ENCODE measurements at regions not wholly inside any gene's neighbourhood (a gene's known extent, or its start where the extent isn't known, plus 50 kb on each side); places are given as distances from the start of the nearest gene placed in this dataset.

GRCh38 chr2:6401301-6401700 is 464.4 kb downstream of the CMPK2 start:
- Mint-ChIP-seq H3K36me3 (ENCODE audit: low read depth) (no peaks in the 10 kb centered on the region), H3K4me3 (no peak overlapping the region), H3K4me1 (no peaks in the 10 kb centered on the region), H3K27me3 (no peaks in the 10 kb centered on the region), H3K9me3 (no peaks in the 10 kb centered on the region), H3K27ac (no peak overlapping the region)
- no peak for DNase-seq
- ChIA-PET POLR2A (no interaction called here), CTCF (interaction anchor here (0.9 kb wide), 1 partner anchor 25 kb away, joined by 3 read pairs; no protein-coding TSS in a partner anchor)

GRCh38 chr2:6408057-6408456 is 457.6 kb downstream of the CMPK2 start:
- Mint-ChIP-seq H3K27ac (no peak overlapping the region), H3K27me3 (no peaks in the 10 kb centered on the region), H3K36me3 (ENCODE audit: low read depth) (no peaks in the 10 kb centered on the region), H3K9me3 (no peaks in the 10 kb centered on the region), H3K4me1 (no peaks in the 10 kb centered on the region), H3K4me3 (no peak overlapping the region)
- no peak for DNase-seq
- ChIA-PET CTCF (no interaction called here), POLR2A (no interaction called here)

- Mint-ChIP-seq H3K27ac (no peak overlapping the region), H3K4me1 (no peaks in the 10 kb centered on the region), H3K36me3 (ENCODE audit: low read depth) (no peaks in the 10 kb centered on the region), H3K9me3 (no peaks in the 10 kb centered on the region), H3K27me3 (no peaks in the 10 kb centered on the region), H3K4me3 (no peak overlapping the region)
- DNase-seq = no peak
- ChIA-PET CTCF (no interaction called here), POLR2A (no interaction called here)
Observed at GRCh38 chr2:6410313-6410712, 455.4 kb downstream of the CMPK2 start.

- Mint-ChIP-seq H3K27ac (no peak overlapping the region), H3K27me3 (no peaks in the 10 kb centered on the region)
- CTCF ChIA-PET = no interaction called here
Observed at GRCh38 chr2:6412533-6413091, 453.1 kb downstream of the CMPK2 start.

GRCh38 chr2:6417050-6417449 is 448.7 kb downstream of the CMPK2 start:
- no peaks in the 10 kb centered on the region for H3K4me1 Mint-ChIP-seq
- POLR2A ChIA-PET = no interaction called here
- DNase-seq = no peak
- H3K27me3 Mint-ChIP-seq = no peaks in the 10 kb centered on the region
- H3K27ac Mint-ChIP-seq = no peak overlapping the region
- H3K36me3 Mint-ChIP-seq (ENCODE audit: low read depth) = no peaks in the 10 kb centered on the region
- CTCF ChIA-PET = no interaction called here
- no peak overlapping the region for H3K4me3 Mint-ChIP-seq
- H3K9me3 Mint-ChIP-seq = no peaks in the 10 kb centered on the region

More at GRCh38 chr2:6412533-6413091, 453.1 kb downstream of the CMPK2 start:
- H3K9me3 Mint-ChIP-seq = no peaks in the 10 kb centered on the region
- no peak for DNase-seq
- no peaks in the 10 kb centered on the region for H3K4me1 Mint-ChIP-seq
- POLR2A ChIA-PET = no interaction called here
- H3K4me3 Mint-ChIP-seq = no peak overlapping the region
- no peaks in the 10 kb centered on the region for H3K36me3 Mint-ChIP-seq (ENCODE audit: low read depth)

GRCh38 chr2:6418291-6418690 is 447.4 kb downstream of the CMPK2 start:
- no peak for DNase-seq
- no peak overlapping the region for H3K4me3 Mint-ChIP-seq
- no peak overlapping the region for H3K27ac Mint-ChIP-seq
- no peaks in the 10 kb centered on the region for H3K9me3 Mint-ChIP-seq
- CTCF ChIA-PET = interaction anchor here (0.6 kb wide), 1 partner anchor 22 kb away, joined by 3 read pairs; no protein-coding TSS in a partner anchor
- no peaks in the 10 kb centered on the region for H3K4me1 Mint-ChIP-seq
- no peaks in the 10 kb centered on the region for H3K27me3 Mint-ChIP-seq
- POLR2A ChIA-PET = no interaction called here
- H3K36me3 Mint-ChIP-seq (ENCODE audit: low read depth) = no peaks in the 10 kb centered on the region

GRCh38 chr2:6421138-6421730 is 444.5 kb downstream of the CMPK2 start:
- POLR2A ChIA-PET = no interaction called here
- no peak overlapping the region for H3K27ac Mint-ChIP-seq
- CTCF ChIA-PET = no interaction called here
- H3K9me3 Mint-ChIP-seq = no peaks in the 10 kb centered on the region
- no peaks in the 10 kb centered on the region for H3K36me3 Mint-ChIP-seq (ENCODE audit: low read depth)
- no peak overlapping the region for H3K4me3 Mint-ChIP-seq
- no peaks in the 10 kb centered on the region for H3K27me3 Mint-ChIP-seq
- H3K4me1 Mint-ChIP-seq = no peaks in the 10 kb centered on the region
- DNase-seq = no peak

GRCh38 chr2:6421888-6422287 is 443.8 kb downstream of the CMPK2 start:
- Mint-ChIP-seq H3K27ac (no peak overlapping the region), H3K9me3 (no peaks in the 10 kb centered on the region), H3K4me3 (no peak overlapping the region), H3K4me1 (no peaks in the 10 kb centered on the region), H3K27me3 (no peaks in the 10 kb centered on the region), H3K36me3 (ENCODE audit: low read depth) (no peaks in the 10 kb centered on the region)
- ChIA-PET POLR2A (no interaction called here), CTCF (no interaction called here)
- no peak for DNase-seq

GRCh38 chr2:6423157-6423556 is 442.6 kb downstream of the CMPK2 start:
- ChIA-PET POLR2A (no interaction called here), CTCF (no interaction called here)
- H3K9me3 Mint-ChIP-seq = no peaks in the 10 kb centered on the region
- no peak overlapping the region for H3K4me3 Mint-ChIP-seq
- no peaks in the 10 kb centered on the region for H3K27me3 Mint-ChIP-seq
- DNase-seq = no peak
- H3K4me1 Mint-ChIP-seq = no peaks in the 10 kb centered on the region
- H3K36me3 Mint-ChIP-seq (ENCODE audit: low read depth) = no peaks in the 10 kb centered on the region
- H3K27ac Mint-ChIP-seq = no peak overlapping the region

GRCh38 chr2:6423944-6424343 is 441.8 kb downstream of the CMPK2 start:
- DNase-seq = no peak
- ChIA-PET CTCF (no interaction called here), POLR2A (no interaction called here)
- Mint-ChIP-seq H3K27ac (no peak overlapping the region), H3K27me3 (no peaks in the 10 kb centered on the region), H3K4me1 (no peaks in the 10 kb centered on the region), H3K9me3 (no peaks in the 10 kb centered on the region), H3K36me3 (ENCODE audit: low read depth) (no peaks in the 10 kb centered on the region), H3K4me3 (no peak overlapping the region)

- CTCF ChIA-PET = no interaction called here
- no peaks in the 10 kb centered on the region for H3K4me1 Mint-ChIP-seq
- H3K4me3 Mint-ChIP-seq = no peak overlapping the region
Observed at GRCh38 chr2:6425032-6425431, 440.7 kb downstream of the CMPK2 start.

GRCh38 chr2:6429210-6429986 is 436.3 kb downstream of the CMPK2 start:
- ChIA-PET CTCF (no interaction called here), POLR2A (no interaction called here)
- no peaks in the 10 kb centered on the region for H3K4me1 Mint-ChIP-seq

More at GRCh38 chr2:6425032-6425431, 440.7 kb downstream of the CMPK2 start:
- H3K36me3 Mint-ChIP-seq (ENCODE audit: low read depth) = no peaks in the 10 kb centered on the region
- no peak overlapping the region for H3K27ac Mint-ChIP-seq
- POLR2A ChIA-PET = no interaction called here
- H3K9me3 Mint-ChIP-seq = no peaks in the 10 kb centered on the region
- no peak for DNase-seq
- no peaks in the 10 kb centered on the region for H3K27me3 Mint-ChIP-seq

GRCh38 chr2:6434438-6434837 is 431.3 kb downstream of the CMPK2 start:
- no peak for DNase-seq
- no peaks in the 10 kb centered on the region for H3K27me3 Mint-ChIP-seq
- no peaks in the 10 kb centered on the region for H3K36me3 Mint-ChIP-seq (ENCODE audit: low read depth)
- CTCF ChIA-PET = no interaction called here
- no peaks in the 10 kb centered on the region for H3K4me1 Mint-ChIP-seq
- no peaks in the 10 kb centered on the region for H3K9me3 Mint-ChIP-seq
- no peak overlapping the region for H3K4me3 Mint-ChIP-seq
- no peak overlapping the region for H3K27ac Mint-ChIP-seq
- POLR2A ChIA-PET = no interaction called here

More at GRCh38 chr2:6429210-6429986, 436.3 kb downstream of the CMPK2 start:
- no peak for DNase-seq
- no peak overlapping the region for H3K27ac Mint-ChIP-seq
- H3K27me3 Mint-ChIP-seq = no peaks in the 10 kb centered on the region
- no peaks in the 10 kb centered on the region for H3K36me3 Mint-ChIP-seq (ENCODE audit: low read depth)
- H3K9me3 Mint-ChIP-seq = no peaks in the 10 kb centered on the region
- no peak overlapping the region for H3K4me3 Mint-ChIP-seq

- no peak overlapping the region for H3K27ac Mint-ChIP-seq
- H3K27me3 Mint-ChIP-seq = no peaks in the 10 kb centered on the region
- POLR2A ChIA-PET = no interaction called here
- CTCF ChIA-PET = no interaction called here
- H3K36me3 Mint-ChIP-seq (ENCODE audit: low read depth) = no peaks in the 10 kb centered on the region
- no peak overlapping the region for H3K4me3 Mint-ChIP-seq
- no peaks in the 10 kb centered on the region for H3K4me1 Mint-ChIP-seq
- DNase-seq = no peak
- H3K9me3 Mint-ChIP-seq = no peaks in the 10 kb centered on the region
Observed at GRCh38 chr2:6441800-6442199, 423.9 kb downstream of the CMPK2 start.
